G401.6 (cell line): ENCODE measurements at regions not wholly inside any gene's neighbourhood (a gene's known extent, or its start where the extent isn't known, plus 50 kb on each side); places are given as distances from the start of the nearest gene placed in this dataset.
"Not testable (repeated sequence)": the region's sequence is repeated elsewhere in the genome, so short reads cannot be mapped to it uniquely, and the experiment has no call there.

Source experiments
- FAIRE-seq: peaks from 2 replicates; lab custom pipeline; 2012; peaks lifted over from hg19 to GRCh38; lab: Jason Lieb, UNC

GRCh38 chr17:45586651-45586934 lies 96.1 kb upstream of the PLEKHM1 start:
- not testable (repeated sequence) for FAIRE-seq

GRCh38 chr17:45592433-45592923 lies 102.0 kb upstream of the PLEKHM1 start:
- peak; percentile 33 for FAIRE-seq

- FAIRE-seq: not testable (repeated sequence)
Measured at GRCh38 chr17:45596347-45596746, 105.8 kb upstream of the PLEKHM1 start.

- FAIRE-seq: not testable (repeated sequence)
Measured at GRCh38 chr17:45600052-45601012, 109.8 kb upstream of the PLEKHM1 start.

GRCh38 chr17:45601013-45601412 lies 110.5 kb upstream of the PLEKHM1 start:
- not testable (repeated sequence) for FAIRE-seq

GRCh38 chr17:45601605-45602539 lies 111.4 kb upstream of the PLEKHM1 start:
- FAIRE-seq: not testable (repeated sequence)

- FAIRE-seq: not testable (repeated sequence)
Measured at GRCh38 chr17:45605751-45606150, 115.2 kb upstream of the PLEKHM1 start.

- peak; percentile 96 for FAIRE-seq
Measured at GRCh38 chr17:45619984-45620405, 129.5 kb upstream of the PLEKHM1 start.

- not testable (repeated sequence) for FAIRE-seq
Measured at GRCh38 chr17:45620468-45620867, 129.9 kb upstream of the PLEKHM1 start.

GRCh38 chr17:45621087-45621486 lies 130.6 kb upstream of the PLEKHM1 start:
- FAIRE-seq: not testable (repeated sequence)

- not testable (repeated sequence) for FAIRE-seq
Measured at GRCh38 chr17:45622295-45622694, 131.8 kb upstream of the PLEKHM1 start.

GRCh38 chr17:45628019-45628418 lies 137.5 kb upstream of the PLEKHM1 start:
- FAIRE-seq: no peak

- FAIRE-seq: no peak
Measured at GRCh38 chr17:45631941-45632340, 141.4 kb upstream of the PLEKHM1 start.

- no peak for FAIRE-seq
Measured at GRCh38 chr17:45639297-45639849, 144.7 kb upstream of the CRHR1 start.

GRCh38 chr17:45640141-45640850 lies 143.8 kb upstream of the CRHR1 start:
- peak; percentile 81 for FAIRE-seq

- FAIRE-seq: no peak
Measured at GRCh38 chr17:45641541-45641940, 142.6 kb upstream of the CRHR1 start.

- FAIRE-seq: no peak
Measured at GRCh38 chr17:45643591-45643990, 140.5 kb upstream of the CRHR1 start.

- not testable (repeated sequence) for FAIRE-seq
Measured at GRCh38 chr17:45644637-45645036, 139.5 kb upstream of the CRHR1 start.

- no peak for FAIRE-seq
Measured at GRCh38 chr17:45645330-45645729, 138.8 kb upstream of the CRHR1 start.

GRCh38 chr17:45646288-45646988 lies 137.7 kb upstream of the CRHR1 start:
- FAIRE-seq: no peak

GRCh38 chr17:45648642-45649041 lies 135.5 kb upstream of the CRHR1 start:
- FAIRE-seq: no peak
